GM21515 (cell line): ENCODE measurements at regions not wholly inside any gene's neighbourhood (a gene's known extent, or its start where the extent isn't known, plus 50 kb on each side); places are given as distances from the start of the nearest gene placed in this dataset.

Experiments
- ATAC-seq: cut with Tn5 transposase; IDR thresholded peaks from one replicate; pipeline ENCODE4 v1.9.1; 2021; ENCODE audit not compliant: unreplicated experiment

DNA sequence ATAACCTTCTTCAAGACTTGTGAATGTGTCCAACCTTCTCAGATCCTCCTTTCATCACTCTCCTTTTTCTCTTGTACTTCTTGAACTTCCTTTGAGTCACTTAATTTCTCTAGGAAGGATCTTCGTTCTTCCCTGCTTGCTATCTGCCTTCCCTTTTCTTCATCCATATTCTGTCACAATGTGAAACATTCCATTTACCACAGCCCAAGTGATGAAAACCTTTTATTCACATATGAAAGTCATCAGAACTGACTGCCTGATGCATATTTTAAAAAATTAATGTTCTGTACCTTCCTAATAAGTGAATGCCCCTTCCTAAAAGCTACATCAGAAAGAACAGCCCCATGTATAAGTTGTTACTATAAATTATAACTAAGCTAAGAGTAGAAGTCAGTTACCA lies 520.4 kb upstream of the LUZP2 start:
- no peak for ATAC-seq

DNA sequence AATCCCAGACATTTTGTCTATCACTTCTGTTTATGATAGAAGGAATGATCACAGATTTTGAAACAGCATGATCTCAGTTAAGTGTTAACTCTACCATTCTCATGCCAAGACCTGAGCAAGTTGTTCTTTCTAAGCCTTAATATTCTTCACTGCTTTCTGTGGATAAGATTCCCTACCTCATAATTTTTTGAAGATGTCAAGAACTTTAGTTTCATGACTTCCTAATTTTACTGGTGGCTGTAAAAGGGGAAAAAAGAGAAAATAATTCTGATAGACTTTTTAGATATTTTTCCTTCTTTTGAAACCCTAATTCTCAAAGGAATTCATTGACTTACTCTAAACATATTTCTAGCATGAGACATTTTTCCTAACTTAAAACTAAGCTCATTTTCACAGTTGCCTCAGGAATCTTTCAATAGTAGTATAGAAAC lies 520.0 kb upstream of the LUZP2 start:
- no peak for ATAC-seq

DNA sequence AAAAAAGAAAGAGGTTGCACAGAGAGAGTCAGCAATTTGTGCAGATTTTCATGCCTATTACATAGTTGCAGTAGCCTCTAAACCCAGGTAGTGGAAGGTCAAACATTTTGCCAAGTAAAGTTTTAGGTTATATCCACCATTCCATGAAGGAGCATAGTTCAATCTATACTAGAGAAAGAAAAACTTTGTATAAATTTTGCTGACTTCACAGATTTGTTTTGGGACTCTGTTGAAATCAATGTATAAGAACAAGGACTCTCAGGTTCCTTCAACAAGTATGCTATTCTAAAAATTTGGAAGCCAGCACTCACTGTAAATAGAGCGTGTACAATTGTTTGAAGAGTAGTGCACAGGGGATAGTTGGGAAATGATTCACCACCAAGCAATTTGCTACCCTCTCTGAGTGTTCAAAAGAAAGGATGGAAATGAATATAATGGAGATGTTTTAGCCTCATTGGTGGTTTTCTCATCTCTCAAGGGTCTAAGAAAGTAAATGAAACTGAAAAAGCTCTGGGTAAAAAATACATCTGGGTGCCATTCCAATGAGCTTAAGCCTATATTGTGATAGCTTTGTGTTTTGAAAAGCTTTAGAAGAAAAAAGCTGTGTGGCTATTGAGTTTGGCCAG lies 508.4 kb upstream of the LUZP2 start:
- no peak for ATAC-seq

DNA sequence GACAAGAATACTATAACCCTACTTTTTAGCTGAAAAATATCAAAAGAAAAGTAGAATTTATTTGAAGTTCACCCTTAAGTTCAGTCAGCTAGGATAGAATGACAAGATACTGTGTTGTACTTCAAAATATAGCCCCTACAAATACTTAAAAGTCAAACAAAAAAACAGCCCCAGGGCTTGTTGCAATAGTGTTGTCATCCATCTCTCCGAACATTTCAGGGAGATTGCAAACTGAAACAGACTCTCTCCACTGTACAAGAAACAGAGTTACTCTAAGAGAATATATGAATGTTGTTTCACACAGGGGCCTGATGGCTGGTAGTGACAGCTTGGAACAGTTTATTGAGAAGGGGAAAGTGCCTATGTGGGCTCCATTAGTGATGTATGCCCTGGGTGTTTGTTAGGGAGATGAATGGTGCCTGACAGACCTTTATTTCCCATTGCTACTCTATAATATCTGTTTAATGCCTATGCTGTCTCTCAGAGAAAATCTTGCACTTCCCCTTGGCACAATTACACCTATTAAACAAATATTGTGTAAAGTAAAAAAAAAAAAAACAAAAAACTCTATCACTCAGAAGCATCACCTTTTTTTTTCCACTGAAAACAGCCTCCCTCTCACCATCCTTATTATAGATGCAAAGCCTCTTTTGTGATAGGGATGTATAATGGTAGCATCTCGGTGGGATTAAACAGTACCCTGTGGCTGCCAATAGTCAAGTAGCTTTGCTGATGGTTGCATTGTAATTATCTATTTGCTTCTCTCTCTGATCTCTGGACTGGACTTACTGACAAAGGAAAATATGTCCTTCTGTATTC lies 506.3 kb upstream of the LUZP2 start:
- ATAC-seq: no peak

DNA sequence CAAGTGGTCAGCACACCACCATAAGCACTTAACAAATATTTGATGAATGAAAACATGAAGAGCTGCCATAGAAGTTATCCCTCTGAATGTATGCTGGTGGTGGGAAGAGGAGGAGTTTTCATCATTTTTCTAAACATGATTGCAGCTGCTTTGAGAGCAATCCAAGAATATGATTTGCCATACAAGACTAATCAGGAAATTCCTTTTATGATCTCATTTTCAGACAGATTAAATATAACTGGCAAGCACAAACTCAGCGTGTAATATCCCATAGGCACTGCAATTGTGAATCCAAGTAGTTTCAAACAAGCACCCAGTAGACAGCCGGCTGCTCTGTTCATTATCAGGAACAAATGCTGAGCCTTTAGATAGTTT lies 505.7 kb upstream of the LUZP2 start:
- no peak for ATAC-seq

DNA sequence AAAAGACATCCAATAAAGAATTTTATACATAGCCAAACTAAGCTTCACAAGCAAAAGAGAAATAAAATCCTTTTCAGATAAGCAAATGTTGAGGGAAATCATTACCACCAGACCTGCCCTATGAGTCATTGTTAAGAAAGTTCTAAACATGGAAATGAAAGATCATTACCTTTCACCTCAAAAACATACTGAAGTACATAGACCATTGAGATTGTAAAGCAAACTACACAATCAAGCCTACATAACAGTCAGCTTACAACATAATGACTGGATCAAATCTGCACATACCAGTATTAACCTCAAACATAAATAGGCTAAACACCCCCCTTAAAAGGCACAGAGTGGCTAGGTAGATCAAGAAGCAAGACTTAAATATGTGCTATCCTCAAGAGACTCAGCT lies 501.0 kb upstream of the LUZP2 start:
- no peak for ATAC-seq

DNA sequence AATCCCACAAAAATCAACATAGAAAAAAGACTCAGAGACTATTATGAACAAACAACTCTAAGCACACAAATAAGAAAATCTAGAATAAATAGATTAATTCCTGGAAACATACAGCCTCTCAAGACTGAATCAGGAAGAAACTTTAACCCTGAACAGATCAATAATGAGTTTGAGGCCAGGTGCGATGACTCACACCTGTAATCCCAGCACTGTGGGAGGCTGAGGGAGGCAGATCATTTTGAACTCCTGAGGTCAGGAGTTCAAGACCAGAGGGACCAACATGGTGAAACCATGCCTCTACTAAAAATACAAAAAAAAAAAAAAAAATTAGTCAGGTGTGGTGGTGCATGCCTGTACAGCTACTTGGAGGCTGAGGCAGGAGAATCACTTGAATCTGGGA lies 499.5 kb upstream of the LUZP2 start:
- ATAC-seq: no peak

DNA sequence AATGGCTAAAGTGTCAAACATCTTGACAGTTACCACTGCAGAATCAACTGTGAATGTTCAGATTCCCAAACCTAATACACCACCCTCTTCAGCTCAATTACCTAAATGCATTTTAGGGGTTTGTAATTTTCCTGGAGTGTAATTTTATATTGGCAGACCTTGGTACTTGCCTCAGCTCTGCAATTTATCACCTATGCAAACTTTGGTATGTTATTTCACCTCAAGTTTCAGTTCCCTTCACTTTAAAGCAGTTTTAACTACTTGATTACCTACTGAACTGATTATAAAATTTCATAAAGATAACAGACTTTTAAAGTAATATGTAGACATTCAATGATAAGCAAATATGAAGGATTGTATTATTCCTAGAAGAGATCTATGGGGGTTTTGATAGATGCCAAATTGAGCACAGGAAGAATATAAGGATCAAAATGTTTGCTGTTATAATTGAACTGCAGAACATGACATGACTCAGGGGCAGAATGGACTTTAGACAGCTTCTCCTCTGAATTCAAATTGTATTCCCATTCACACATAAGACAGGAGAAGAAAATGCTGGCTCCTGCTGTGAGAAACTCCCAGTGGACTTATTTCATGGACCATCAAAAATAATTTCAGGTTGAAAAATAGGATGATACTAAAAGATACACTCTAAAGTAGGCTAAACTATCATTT lies 491.5 kb upstream of the LUZP2 start:
- no peak for ATAC-seq

DNA sequence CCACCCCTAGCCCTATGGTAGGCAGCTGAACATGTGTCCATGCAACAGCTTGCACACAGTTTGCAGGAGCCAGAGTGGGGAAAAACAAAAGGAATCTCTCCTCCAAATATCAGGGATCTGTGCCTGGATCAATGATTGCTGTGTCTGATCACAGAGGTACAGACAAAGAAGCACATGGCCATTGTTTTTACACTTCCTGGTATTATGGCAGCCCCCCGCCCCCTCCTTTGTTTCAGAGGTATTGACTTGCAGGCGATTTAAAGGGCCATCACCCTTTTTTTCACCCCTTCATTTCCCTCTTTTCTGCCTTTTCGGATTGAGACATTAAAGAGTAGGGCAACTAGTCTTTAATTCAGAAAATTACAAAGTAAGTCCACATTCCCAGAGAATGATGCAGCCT lies 453.0 kb upstream of the LUZP2 start:
- no peak for ATAC-seq

DNA sequence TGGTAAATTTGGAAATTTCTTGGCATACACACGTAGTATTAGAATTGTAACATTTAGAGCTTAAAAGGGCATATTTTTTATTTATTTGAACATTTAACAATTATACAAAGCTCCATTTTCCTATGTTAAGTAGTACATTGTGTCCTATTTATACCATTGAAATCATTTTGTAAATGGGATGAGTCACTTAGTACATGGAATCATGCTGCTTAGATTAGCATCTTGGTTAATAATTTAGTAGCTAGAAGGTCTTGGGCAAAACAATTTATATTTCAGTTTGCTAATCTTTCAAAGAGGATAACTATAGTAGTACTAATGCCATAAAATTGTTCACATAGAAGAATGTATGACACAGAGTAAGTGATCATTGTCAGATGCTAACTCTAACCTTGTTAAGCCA lies 450.1 kb upstream of the LUZP2 start:
- no peak for ATAC-seq

DNA sequence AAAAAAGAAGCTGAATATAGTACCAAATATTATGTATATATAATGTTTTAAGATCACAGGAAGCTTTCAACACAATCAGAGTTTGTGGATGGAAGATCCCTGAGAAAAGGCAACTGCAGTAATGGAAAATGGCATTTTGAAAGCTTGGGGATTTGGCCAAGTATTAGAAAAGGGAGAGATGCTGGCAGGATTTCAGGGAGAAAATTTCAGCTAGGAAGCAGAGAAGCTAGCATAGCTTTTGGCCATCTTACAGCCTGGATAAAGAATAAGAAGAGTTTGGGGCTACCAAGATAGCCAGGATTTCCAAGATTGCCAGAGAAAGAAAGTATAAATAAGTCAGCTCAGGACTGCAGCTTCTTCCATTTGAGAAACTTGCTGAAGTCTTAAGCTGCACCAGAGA lies 440.8 kb upstream of the LUZP2 start:
- ATAC-seq: no peak

DNA sequence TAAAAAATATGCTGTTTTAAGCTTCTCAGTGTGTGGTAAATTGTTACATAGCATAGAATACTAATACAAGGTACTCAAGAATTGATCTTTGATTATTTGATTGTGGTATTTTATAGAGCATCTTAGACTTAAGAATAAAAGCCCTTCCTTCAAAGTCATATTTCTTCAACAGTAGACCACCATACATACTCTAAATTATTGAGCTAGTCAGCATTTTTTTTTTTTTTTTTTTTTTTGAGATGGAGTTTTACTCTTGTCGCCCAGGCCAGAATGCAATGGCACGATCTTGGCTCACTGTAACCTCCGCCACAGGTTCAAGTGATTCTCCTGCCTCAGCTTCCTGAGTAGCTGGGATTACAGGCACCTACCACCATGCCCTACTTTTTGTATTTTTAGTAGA lies 436.7 kb upstream of the LUZP2 start:
- ATAC-seq: no peak

DNA sequence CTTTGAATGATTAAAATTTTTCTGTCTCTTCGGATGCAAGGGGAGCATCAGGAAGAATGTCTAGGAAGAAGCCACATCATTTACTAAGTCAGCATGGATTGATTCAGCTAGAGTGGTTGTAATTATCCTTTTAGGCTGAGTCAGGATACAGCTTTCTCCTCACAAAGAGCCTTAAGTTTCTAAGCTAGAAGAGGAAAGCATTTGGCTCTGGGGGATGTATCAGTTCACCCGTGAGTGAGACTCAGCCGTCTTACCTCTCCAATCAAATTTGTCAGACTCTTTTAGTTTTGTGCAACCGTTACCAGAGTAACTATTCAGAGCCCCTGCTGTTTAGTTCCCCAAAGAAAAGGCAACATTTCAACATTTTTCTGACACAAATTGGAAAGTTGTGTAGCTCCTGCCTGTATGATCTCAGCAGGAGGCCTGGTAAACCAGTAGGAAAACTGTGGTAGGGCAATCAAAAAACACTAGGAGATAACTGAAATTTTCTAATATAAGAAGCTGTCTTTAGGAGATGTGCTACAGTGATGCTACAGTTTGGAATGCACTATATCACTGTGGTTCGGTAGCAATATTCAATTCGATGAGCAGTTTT lies 432.4 kb upstream of the LUZP2 start:
- no peak for ATAC-seq

DNA sequence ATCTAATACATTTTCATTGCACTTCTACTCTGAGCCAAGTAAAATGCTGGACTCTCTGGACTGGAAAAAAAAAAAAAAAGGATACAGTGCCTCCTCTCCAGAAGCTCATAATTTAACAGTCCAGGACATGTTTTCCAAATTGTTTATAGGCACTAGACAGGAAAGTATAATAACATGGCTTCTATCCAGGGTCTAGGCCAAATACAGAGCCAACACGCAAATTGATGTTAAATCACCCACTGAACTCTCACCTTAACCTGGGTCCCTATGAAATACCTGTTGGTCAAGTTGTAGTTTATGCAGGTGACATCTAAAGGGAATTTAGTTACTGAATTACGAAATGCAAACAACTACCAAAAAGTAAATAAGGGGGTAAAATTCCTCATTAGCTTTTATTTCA lies 428.7 kb upstream of the LUZP2 start:
- no peak for ATAC-seq

DNA sequence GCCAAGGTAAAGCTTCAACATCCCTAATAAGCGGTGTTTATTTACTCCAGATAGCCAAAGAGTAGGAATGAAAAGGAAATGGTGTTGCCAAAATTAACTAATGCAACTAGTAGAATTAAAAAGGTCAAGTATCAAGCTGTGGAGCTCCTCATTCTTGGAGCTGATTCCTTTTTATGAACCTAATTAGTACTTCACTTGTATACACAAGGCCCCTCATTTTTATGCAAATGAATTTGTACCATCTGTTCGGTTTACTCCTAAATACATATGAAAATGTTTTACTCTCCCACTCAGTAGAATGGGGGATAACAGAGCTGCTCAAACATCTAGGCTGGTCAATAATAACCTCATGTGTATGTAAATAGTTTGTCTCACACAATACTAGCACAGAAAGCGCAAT lies 426.4 kb upstream of the LUZP2 start:
- no peak for ATAC-seq

DNA sequence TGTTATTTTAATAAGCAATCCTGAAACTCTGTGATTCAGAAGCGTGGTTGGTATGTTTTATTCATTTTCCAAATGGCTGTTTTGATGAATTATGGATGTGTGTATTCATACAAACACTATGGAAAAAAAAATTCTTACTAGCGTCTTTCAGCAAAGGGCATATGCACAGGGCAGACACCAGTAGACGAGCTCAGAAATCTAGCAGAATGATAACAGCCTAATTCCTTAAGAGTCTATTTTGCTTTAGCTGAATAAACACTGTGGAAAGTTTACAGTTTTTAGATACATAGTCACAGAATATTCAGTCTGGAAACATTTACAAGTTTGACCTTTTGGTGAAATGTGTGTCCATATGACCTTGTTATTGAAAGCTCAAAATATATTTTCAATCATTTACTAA lies 418.8 kb upstream of the LUZP2 start:
- ATAC-seq: no peak

DNA sequence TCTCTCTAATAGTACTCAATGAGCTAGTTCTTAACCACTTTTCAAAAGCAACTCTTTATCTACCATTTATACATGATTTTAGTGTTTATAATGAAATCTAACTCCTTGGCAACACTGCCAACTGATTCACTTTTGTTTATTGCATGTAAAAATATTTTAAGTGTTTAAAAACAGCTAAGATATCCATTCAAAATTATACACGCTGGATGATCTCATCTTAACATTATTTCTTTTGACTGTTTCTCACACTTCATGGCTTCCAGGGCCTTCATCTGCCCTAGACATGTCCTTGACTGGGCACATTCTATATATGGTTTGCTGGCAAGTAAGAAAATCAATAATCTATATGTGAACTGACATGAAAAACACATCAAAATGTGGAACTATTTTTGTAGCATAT lies 414.6 kb upstream of the LUZP2 start:
- ATAC-seq: no peak

DNA sequence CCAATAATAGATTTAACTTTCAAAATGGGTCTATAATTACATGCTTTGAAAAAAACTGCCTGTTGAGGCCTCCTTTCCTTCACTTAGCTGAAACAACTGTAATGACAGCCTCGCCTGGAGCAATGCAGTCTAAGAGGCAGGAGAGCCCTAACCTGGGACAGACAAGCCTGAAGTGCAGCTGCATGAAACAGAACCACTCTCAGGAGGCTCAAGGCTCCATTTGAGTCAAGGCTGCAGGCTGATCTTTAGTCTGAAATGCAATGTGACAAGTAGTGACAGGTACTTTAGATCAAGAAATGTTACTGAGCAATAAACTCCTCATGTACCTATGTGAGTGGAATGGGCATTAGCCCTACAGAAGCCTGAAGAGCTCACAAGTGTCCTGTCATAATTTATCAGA lies 414.0 kb upstream of the LUZP2 start:
- ATAC-seq: no peak

DNA sequence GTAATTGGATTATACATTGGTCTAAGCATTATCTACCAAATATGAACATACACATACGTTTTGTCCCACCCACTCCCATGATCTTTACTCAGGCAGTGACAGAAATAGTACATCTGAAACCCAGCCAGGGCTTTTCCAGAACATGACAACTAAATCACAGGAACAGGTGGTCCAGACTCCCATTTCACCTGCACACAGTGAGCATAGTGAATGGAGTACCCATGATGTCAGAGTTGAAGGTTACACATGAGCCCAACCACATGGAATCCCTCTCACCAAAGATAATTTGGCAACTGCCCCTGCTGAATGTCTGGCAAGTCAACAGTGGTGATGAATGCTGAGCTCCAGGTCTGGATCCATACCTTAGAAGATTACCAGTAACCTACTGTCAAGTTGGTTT lies 411.9 kb upstream of the LUZP2 start:
- ATAC-seq: no peak

DNA sequence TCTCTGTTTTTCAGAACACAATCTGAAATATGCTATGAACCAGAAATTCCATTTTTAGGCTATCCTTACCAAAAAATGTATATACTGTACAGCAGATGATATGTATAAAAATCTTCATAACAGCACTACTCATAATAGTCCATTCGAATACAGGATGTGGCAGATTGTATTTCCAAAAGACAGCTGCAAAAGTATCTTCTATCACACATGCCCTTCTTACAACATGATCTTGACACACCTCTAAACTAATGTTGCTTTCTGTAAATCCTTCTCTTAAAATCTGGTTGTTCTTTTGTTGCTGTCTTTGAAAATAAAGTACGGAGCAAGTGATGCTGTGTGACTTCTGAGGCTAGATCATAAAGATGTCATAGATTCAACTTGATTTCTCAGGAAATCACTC lies 409.9 kb upstream of the LUZP2 start:
- no peak for ATAC-seq

DNA sequence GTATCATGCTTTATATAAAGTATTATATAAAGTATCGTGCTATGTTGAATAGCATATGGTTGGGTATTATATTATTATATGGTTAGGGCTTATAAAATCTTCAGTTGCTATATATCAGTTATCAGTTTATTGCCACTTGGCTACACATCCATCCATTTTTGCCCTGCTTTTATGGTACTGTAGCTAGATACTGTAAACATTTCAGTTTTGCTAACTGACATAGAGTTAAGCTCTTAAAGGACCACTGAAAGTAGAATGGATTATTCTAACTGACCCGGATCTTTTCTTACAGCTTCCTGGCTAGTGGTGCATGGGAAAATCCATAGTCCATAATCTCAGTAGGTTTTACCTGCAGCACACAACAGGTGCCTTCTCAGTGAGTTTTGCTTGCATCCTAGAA lies 405.3 kb upstream of the LUZP2 start:
- ATAC-seq: no peak

DNA sequence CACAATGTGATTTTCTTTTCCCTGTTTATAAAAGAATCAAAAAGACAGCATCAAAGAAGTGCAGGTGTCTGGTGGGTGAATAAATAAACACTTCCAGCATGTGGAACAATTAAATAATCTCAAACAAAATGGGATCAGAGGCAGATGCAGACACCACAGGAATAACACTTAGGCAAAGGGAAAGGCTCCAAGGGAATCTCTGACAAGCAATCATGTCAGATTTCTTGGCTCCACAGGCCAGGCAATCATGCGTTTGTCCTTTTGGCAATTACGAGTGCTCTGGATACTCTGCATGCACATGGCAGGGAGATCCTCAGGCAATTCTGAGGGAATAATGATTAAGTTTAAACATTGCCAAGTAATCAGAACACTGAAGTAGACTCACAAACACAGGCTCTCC lies 403.5 kb upstream of the LUZP2 start:
- ATAC-seq: no peak
